ENCODE measurements at regions not wholly inside any gene's neighbourhood (a gene's known extent, or its start where the extent isn't known, plus 50 kb on each side); places are given as distances from the start of the nearest gene placed in this dataset.

- DNase-seq: no peak
These were observed 52.7 kb upstream of the PELI1 start for GRCh38 chr2:64196963-64197362.

- no peak for DNase-seq
These were observed 56.9 kb upstream of the PELI1 start for GRCh38 chr2:64201151-64201550.

- DNase-seq: peak; percentile 67
These were observed 58.1 kb upstream of the PELI1 start for GRCh38 chr2:64202206-64202845.

GRCh38 chr2:64203131-64203857, 59.1 kb upstream of the PELI1 start:
- peak; percentile 54 for DNase-seq

GRCh38 chr2:64203858-64204632, 59.8 kb upstream of the PELI1 start:
- peak; percentile 81 for DNase-seq

GRCh38 chr2:64204703-64205102, 60.5 kb upstream of the PELI1 start:
- peak; percentile 35 for DNase-seq

- no peak for DNase-seq
These were observed 61.2 kb upstream of the PELI1 start for GRCh38 chr2:64205415-64205814.

GRCh38 chr2:64207573-64207972, 63.4 kb upstream of the PELI1 start:
- DNase-seq: peak; percentile 71

GRCh38 chr2:64210816-64211215, 66.6 kb upstream of the PELI1 start:
- DNase-seq: no peak

- DNase-seq: no peak
These were observed 67.2 kb upstream of the PELI1 start for GRCh38 chr2:64211276-64211921.

GRCh38 chr2:64212346-64212745, 68.1 kb upstream of the PELI1 start:
- DNase-seq: peak; percentile 77

- peak; percentile 72 for DNase-seq
These were observed 68.6 kb upstream of the PELI1 start for GRCh38 chr2:64212801-64213321.

GRCh38 chr2:64213532-64214275, 69.5 kb upstream of the PELI1 start:
- no peak for DNase-seq

- DNase-seq: peak; percentile 88
These were observed 70.3 kb upstream of the PELI1 start for GRCh38 chr2:64214281-64215115.

GRCh38 chr2:64217198-64217869, 73.1 kb upstream of the PELI1 start:
- no peak for DNase-seq

- no peak for DNase-seq
These were observed 74.0 kb upstream of the PELI1 start for GRCh38 chr2:64218137-64218802.

GRCh38 chr2:64219149-64219548, 74.9 kb upstream of the PELI1 start:
- no peak for DNase-seq

- DNase-seq: no peak
These were observed 76.0 kb upstream of the PELI1 start for GRCh38 chr2:64220265-64220664.

GRCh38 chr2:64220894-64221617, 76.8 kb upstream of the PELI1 start:
- no peak for DNase-seq

- no peak for DNase-seq
These were observed 77.7 kb upstream of the PELI1 start for GRCh38 chr2:64221935-64222334.

Data from CD4-positive, alpha-beta T cell treated with Interleukin-4 for 4 hours (primary cell).